Muscle layer of colon (tissue), 2 donors: ENCODE measurements at regions not wholly inside any gene's neighbourhood (a gene's known extent, or its start where the extent isn't known, plus 50 kb on each side); places are given as distances from the start of the nearest gene placed in this dataset.

Source experiments
- H3K27ac ChIP-seq: one replicate; pipeline ENCODE4 v1.7.0; 2013; ENCODE audit warnings: low read depth, mild to moderate bottlenecking, low read length, moderate library complexity
- H3K27me3 ChIP-seq, 2 donors: one replicate each; pipeline ENCODE4 v1.7.0; 2013; ENCODE audit warnings: low read length in 2 of 2, mild to moderate bottlenecking in 2 of 2; ENCODE audit not compliant: insufficient read depth in 2 of 2, control insufficient read depth in 1 of 2
- H3K36me3 ChIP-seq: one replicate; pipeline ENCODE4 v1.7.0; 2013; ENCODE audit warnings: mild to moderate bottlenecking, low read length; ENCODE audit not compliant: insufficient read depth
- H3K4me1 ChIP-seq: one replicate; pipeline ENCODE4 v1.7.0; 2013; ENCODE audit warnings: mild to moderate bottlenecking, low read length; ENCODE audit not compliant: insufficient read depth
- H3K4me3 ChIP-seq, 2 donors: one replicate each; pipeline ENCODE4 v1.7.0; 2013; ENCODE audit warnings: low read length in 2 of 2, low read depth in 1 of 2, mild to moderate bottlenecking in 1 of 2, moderate library complexity in 1 of 2
- H3K9ac ChIP-seq: one replicate; pipeline ENCODE4 v1.7.0; 2013; ENCODE audit warnings: low read length
- H3K9me3 ChIP-seq: one replicate; pipeline ENCODE4 v1.7.0; 2013; ENCODE audit warnings: mild to moderate bottlenecking, low read length
- donor health status: abdominal sarcoma.
- donor health status: Adenocarcinoma of cecum.

- Histone ChIP-seq H3K27ac (no peak overlapping the region), H3K4me1 (no peaks in the 10 kb centered on the region), H3K36me3 (no peaks in the 10 kb centered on the region)
Measured at GRCh38 chr5:71892641-71893365, 173.7 kb downstream of the CARTPT start.

GRCh38 chr5:71893451-71893850 lies 174.4 kb downstream of the CARTPT start:
- Histone ChIP-seq H3K9ac (no peak overlapping the region), H3K27ac (no peak overlapping the region), H3K4me1 (no peaks in the 10 kb centered on the region), H3K27me3 (no peaks in the 10 kb centered on the region), H3K4me3 (no peak overlapping the region), H3K9me3 (no peaks in the 10 kb centered on the region), H3K36me3 (no peaks in the 10 kb centered on the region)

More at GRCh38 chr5:71892641-71893365, 173.7 kb downstream of the CARTPT start:
- no peak overlapping the region for H3K4me3 ChIP-seq
- no peaks in the 10 kb centered on the region for H3K9me3 ChIP-seq
- no peaks in the 10 kb centered on the region for H3K27me3 ChIP-seq
- H3K9ac ChIP-seq = no peak overlapping the region

GRCh38 chr5:71894091-71894490 lies 175.0 kb downstream of the CARTPT start:
- Histone ChIP-seq H3K9ac (no peak overlapping the region), H3K4me1 (no peaks in the 10 kb centered on the region), H3K27me3 (no peaks in the 10 kb centered on the region), H3K9me3 (no peaks in the 10 kb centered on the region), H3K27ac (no peak overlapping the region), H3K36me3 (no peaks in the 10 kb centered on the region), H3K4me3 (no peak overlapping the region)

- Histone ChIP-seq H3K9me3 (no peaks in the 10 kb centered on the region), H3K36me3 (no peaks in the 10 kb centered on the region)
Measured at GRCh38 chr5:71895546-71895945, 176.5 kb downstream of the CARTPT start.

GRCh38 chr5:71899865-71900342 lies 180.8 kb downstream of the CARTPT start:
- no peak overlapping the region for H3K9ac ChIP-seq
- no peak overlapping the region for H3K27ac ChIP-seq

More at GRCh38 chr5:71895546-71895945, 176.5 kb downstream of the CARTPT start:
- Histone ChIP-seq H3K9ac (no peak overlapping the region), H3K27ac (no peak overlapping the region), H3K27me3 (no peaks in the 10 kb centered on the region), H3K4me1 (no peaks in the 10 kb centered on the region), H3K4me3 (no peak overlapping the region)

GRCh38 chr5:71903808-71904207 lies 184.7 kb downstream of the CARTPT start:
- peaks cover 25% of the 10 kb centered on the region for H3K4me1 ChIP-seq
- no peaks in the 10 kb centered on the region for H3K9me3 ChIP-seq
- no peaks in the 10 kb centered on the region for H3K27me3 ChIP-seq
- no peak overlapping the region for H3K9ac ChIP-seq
- H3K4me3 ChIP-seq = no peak overlapping the region
- no peaks in the 10 kb centered on the region for H3K36me3 ChIP-seq
- H3K27ac ChIP-seq = no peak overlapping the region

More at GRCh38 chr5:71899865-71900342, 180.8 kb downstream of the CARTPT start:
- Histone ChIP-seq H3K4me3 (no peak overlapping the region), H3K4me1 (no peaks in the 10 kb centered on the region), H3K9me3 (no peaks in the 10 kb centered on the region), H3K36me3 (no peaks in the 10 kb centered on the region), H3K27me3 (no peaks in the 10 kb centered on the region)

- H3K4me3 ChIP-seq = no peak overlapping the region
- H3K36me3 ChIP-seq = no peaks in the 10 kb centered on the region
- H3K27me3 ChIP-seq = no peaks in the 10 kb centered on the region
- H3K9ac ChIP-seq = no peak overlapping the region
- no peaks in the 10 kb centered on the region for H3K9me3 ChIP-seq
- H3K4me1 ChIP-seq = peaks cover 25% of the 10 kb centered on the region
- H3K27ac ChIP-seq = no peak overlapping the region
Measured at GRCh38 chr5:71904852-71905251, 185.8 kb downstream of the CARTPT start.

- H3K36me3 ChIP-seq = no peaks in the 10 kb centered on the region
- H3K4me3 ChIP-seq = no peak overlapping the region
- H3K27ac ChIP-seq = peak overlapping the region; percentile 6
- no peaks in the 10 kb centered on the region for H3K27me3 ChIP-seq
- H3K9ac ChIP-seq = no peak overlapping the region
- H3K4me1 ChIP-seq = peaks cover 25% of the 10 kb centered on the region
- H3K9me3 ChIP-seq = no peaks in the 10 kb centered on the region
Measured at GRCh38 chr5:71905834-71906711, 187.0 kb downstream of the CARTPT start.

GRCh38 chr5:71907001-71907588 lies 188.0 kb downstream of the CARTPT start:
- no peaks in the 10 kb centered on the region for H3K27me3 ChIP-seq
- no peaks in the 10 kb centered on the region for H3K36me3 ChIP-seq
- H3K9ac ChIP-seq = no peak overlapping the region
- H3K9me3 ChIP-seq = no peaks in the 10 kb centered on the region
- H3K4me1 ChIP-seq = peaks cover 25% of the 10 kb centered on the region
- peak overlapping the region; percentile 6 for H3K27ac ChIP-seq
- H3K4me3 ChIP-seq = no peak overlapping the region

GRCh38 chr5:71907608-71908145 lies 188.6 kb downstream of the CARTPT start:
- H3K9ac ChIP-seq = no peak overlapping the region
- H3K27ac ChIP-seq = no peak overlapping the region
- no peaks in the 10 kb centered on the region for H3K27me3 ChIP-seq
- H3K4me1 ChIP-seq = peaks cover 25% of the 10 kb centered on the region
- H3K4me3 ChIP-seq = no peak overlapping the region
- no peaks in the 10 kb centered on the region for H3K9me3 ChIP-seq
- no peaks in the 10 kb centered on the region for H3K36me3 ChIP-seq

- Histone ChIP-seq H3K4me3 (no peak overlapping the region), H3K9me3 (no peaks in the 10 kb centered on the region), H3K36me3 (no peaks in the 10 kb centered on the region), H3K27me3 (no peaks in the 10 kb centered on the region), H3K27ac (no peak overlapping the region), H3K4me1 (peaks cover 21% of the 10 kb centered on the region), H3K9ac (no peak overlapping the region)
Measured at GRCh38 chr5:71910741-71911140, 191.7 kb downstream of the CARTPT start.
